GM23338 (cell line): ENCODE measurements at regions not wholly inside any gene's neighbourhood (a gene's known extent, or its start where the extent isn't known, plus 50 kb on each side); places are given as distances from the start of the nearest gene placed in this dataset.

Experiments
- ATAC-seq: fragments of 200-7000 bp; cut with Tn5 transposase; 3 replicates; pipeline ENCODE4 v1.9.1; 2020
- DNase-seq: peaks from one replicate; pipeline ENCODE4 v3.0.0-alpha.2; 2015; ENCODE audit warnings: low spot score
- H2AFZ ChIP-seq: fragments of 200-600 bp; sonication (generic); 2 replicates; pipeline ENCODE4 v1.8.0; 2016; ENCODE audit warnings: antibody characterized with exemption, mild to moderate bottlenecking, moderate library complexity
- H3F3A ChIP-seq: fragments of 200-600 bp; sonication (generic); replicated peaks from 2 replicates; pipeline ENCODE4 v1.8.0; 2017; ENCODE audit warnings: antibody characterized with exemption, mixed run types, low read depth
- H3K27ac ChIP-seq: fragments of 200-600 bp; sonication (generic); 2 replicates; pipeline ENCODE4 v1.6.1; 2016; ENCODE audit warnings: low read depth
- H3K27me3 ChIP-seq: fragments of 200-600 bp; sonication (generic); 2 replicates; pipeline ENCODE4 v1.8.0; 2016; ENCODE audit warnings: mild to moderate bottlenecking, mixed run types, moderate library complexity; ENCODE audit not compliant: insufficient read depth
- H3K36me3 ChIP-seq: fragments of 200-600 bp; sonication (generic); 2 replicates; pipeline ENCODE4 v1.8.0; 2016; ENCODE audit warnings: mild to moderate bottlenecking; ENCODE audit not compliant: insufficient read depth
- H3K4me1 ChIP-seq: fragments of 200-600 bp; sonication (generic); 2 replicates; pipeline ENCODE4 v1.8.0; 2016; ENCODE audit warnings: mild to moderate bottlenecking, moderate library complexity; ENCODE audit not compliant: insufficient read depth
- H3K4me2 ChIP-seq: fragments of 200-600 bp; sonication (generic); 2 replicates; pipeline ENCODE4 v1.7.1; 2017; ENCODE audit warnings: mixed run types
- H3K4me3 ChIP-seq: fragments of 200-600 bp; sonication (generic); 2 replicates; pipeline ENCODE4 v1.6.1; 2016; ENCODE audit warnings: mixed run types
- H3K79me2 ChIP-seq: fragments of 200-600 bp; sonication (generic); replicated peaks from 2 replicates; pipeline ENCODE4 v1.8.0; 2017; ENCODE audit warnings: mild to moderate bottlenecking; ENCODE audit not compliant: insufficient read depth
- H3K9me2 ChIP-seq: fragments of 200-600 bp; sonication (generic); 2 replicates; pipeline ENCODE4 v1.8.0; 2017; ENCODE audit not compliant: insufficient read depth
- H4K20me1 ChIP-seq: fragments of 200-600 bp; sonication (generic); replicated peaks from 2 replicates; pipeline ENCODE4 v1.8.0; 2017; ENCODE audit warnings: mild to moderate bottlenecking; ENCODE audit not compliant: insufficient read depth
- H3K27ac Mint-ChIP-seq: 2 replicates; pipeline ENCODE4 v1.8.0; 2020; ENCODE audit warnings: inconsistent platforms, mild to moderate bottlenecking, moderate library complexity, mixed read lengths
- H3K27me3 Mint-ChIP-seq: 3 replicates; pipeline ENCODE4 v1.8.0; 2022; ENCODE audit warnings: low read depth, mild to moderate bottlenecking, moderate library complexity, mixed read lengths, inconsistent platforms; ENCODE audit not compliant: insufficient read depth, poor library complexity
- H3K36me3 Mint-ChIP-seq: 3 replicates; pipeline ENCODE4 v1.8.0; 2021; ENCODE audit warnings: low read depth, mild to moderate bottlenecking, inconsistent platforms, moderate library complexity, mixed read lengths
- H3K4me1 Mint-ChIP-seq: 3 replicates; pipeline ENCODE4 v1.8.0; 2020; ENCODE audit warnings: mild to moderate bottlenecking, inconsistent platforms, mixed read lengths
- H3K4me3 Mint-ChIP-seq: 3 replicates; pipeline ENCODE4 v1.8.0; 2021; ENCODE audit warnings: moderate library complexity, mild to moderate bottlenecking, inconsistent platforms, mixed read lengths
- H3K9me3 Mint-ChIP-seq: 3 replicates; pipeline ENCODE4 v1.8.0; 2020; ENCODE audit warnings: moderate library complexity, mild to moderate bottlenecking, inconsistent platforms, mixed read lengths
- CREB1 ChIP-seq: fragments of 250-450 bp; sonication (Bioruptor Pico); IDR thresholded peaks from 2 replicates; pipeline ENCODE4 v1.5.0; 2020; ENCODE audit warnings: low read depth, mild to moderate bottlenecking, moderate library complexity
- CTCF ChIP-seq, 2 experiments: fragments of 200-600 bp in 1 of 2; sonication (generic) in 1 of 2; conservative IDR thresholded peaks; 2 replicates each; pipeline versions ENCODE4 v1.5.1 to v1.6.1; 2016 to 2017; ENCODE audit warnings: antibody characterized with exemption in 2 of 2, low read depth in 2 of 2, mild to moderate bottlenecking in 2 of 2, moderate library complexity in 1 of 2
- EZH2 ChIP-seq: fragments of 200-600 bp; sonication (generic); IDR thresholded peaks from one replicate; pipeline ENCODE4 v1.8.0; 2017; ENCODE audit warnings: antibody characterized with exemption, mild to moderate bottlenecking, low read depth; ENCODE audit not compliant: unreplicated experiment
- EZH2phosphoT487 ChIP-seq: fragments of 200-600 bp; sonication (generic); IDR thresholded peaks from one replicate; pipeline ENCODE4 v1.8.1; 2018; ENCODE audit warnings: antibody characterized with exemption; ENCODE audit not compliant: unreplicated experiment
- JUNB ChIP-seq: IDR thresholded peaks from one replicate; pipeline ENCODE4 v1.6.1; 2016; ENCODE audit warnings: antibody characterized with exemption; ENCODE audit not compliant: unreplicated experiment
- NANOG ChIP-seq: IDR thresholded peaks from 2 replicates; pipeline ENCODE4 v1.6.1; 2016; ENCODE audit warnings: antibody characterized with exemption, borderline replicate concordance
- REST ChIP-seq: IDR thresholded peaks from one replicate; pipeline ENCODE4 v1.6.1; 2018; ENCODE audit warnings: antibody characterized with exemption; ENCODE audit not compliant: unreplicated experiment
- ZNF331 ChIP-seq: fragments of 250-450 bp; sonication (Bioruptor Pico); IDR thresholded peaks from 2 replicates; pipeline ENCODE4 v1.5.0; 2020; ENCODE audit warnings: low read depth, mild to moderate bottlenecking, moderate library complexity
- ZNF462 ChIP-seq: fragments of 250-450 bp; sonication (Bioruptor Pico); IDR thresholded peaks from 2 replicates; pipeline ENCODE4 v1.5.0; 2020; ENCODE audit warnings: mild to moderate bottlenecking, moderate library complexity

GRCh38 chr2:129744649-129745048, 234.8 kb upstream of the RAB6C start:
- Histone ChIP-seq H3F3A (no peaks in the 10 kb centered on the region), H2AFZ (peak overlapping the region; percentile 69), H3K4me2 (no peak overlapping the region), H4K20me1 (no peaks in the 10 kb centered on the region), H3K27me3 (no peaks in the 10 kb centered on the region), H3K9me2 (no peaks in the 10 kb centered on the region), H3K4me3 (no peak overlapping the region), H3K27ac (no peak overlapping the region), H3K4me1 (no peaks in the 10 kb centered on the region), H3K79me2 (no peaks in the 10 kb centered on the region), H3K36me3 (no peaks in the 10 kb centered on the region)
- Mint-ChIP-seq H3K4me3 (no peak overlapping the region), H3K36me3 (no peaks in the 10 kb centered on the region; the same call in 2 of the 3 replicates), H3K4me1 (peaks cover 8% of the 10 kb centered on the region; the same call in 1 of the 3 replicates), H3K9me3 (no peaks in the 10 kb centered on the region; the same call in 2 of the 3 replicates), H3K27ac (no peak overlapping the region), H3K27me3 (peaks cover 8% of the 10 kb centered on the region)
- ATAC-seq: peak; percentile 77
- peak; percentile 41 for DNase-seq
- no peak for TF ChIP-seq REST
- peak in 1 of 2 experiments; percentile 55; a peak in 2 of 4 replicates for TF ChIP-seq CTCF (conservative IDR thresholded peaks at IDR 0.05; ENCODE audit: low read depth in 2 of 2)

GRCh38 chr2:129747500-129748125, 231.9 kb upstream of the RAB6C start:
- Histone ChIP-seq H4K20me1 (no peaks in the 10 kb centered on the region), H3F3A (no peaks in the 10 kb centered on the region), H3K9me2 (no peaks in the 10 kb centered on the region), H3K4me1 (no peaks in the 10 kb centered on the region), H3K79me2 (no peaks in the 10 kb centered on the region), H3K36me3 (no peaks in the 10 kb centered on the region), H3K27ac (no peak overlapping the region), H2AFZ (0 out of 2 replicates have a peak overlapping the region, but pooled peaks have one; percentile 18), H3K27me3 (no peaks in the 10 kb centered on the region), H3K4me3 (no peak overlapping the region), H3K4me2 (no peak overlapping the region)
- Mint-ChIP-seq H3K36me3 (no peaks in the 10 kb centered on the region; the same call in 2 of the 3 replicates), H3K4me3 (no peak overlapping the region), H3K27me3 (no peaks in the 10 kb centered on the region), H3K9me3 (no peaks in the 10 kb centered on the region), H3K27ac (no peak overlapping the region), H3K4me1 (peaks cover 8% of the 10 kb centered on the region; the same call in 1 of the 3 replicates)
- ATAC-seq: no peak
- no peak for DNase-seq
- no peak for TF ChIP-seq EZH2
- no peak for TF ChIP-seq JUNB
- TF ChIP-seq EZH2phosphoT487: no peak
- no peak for TF ChIP-seq ZNF331 (CRISPR knock-in tag)
- no peak for TF ChIP-seq NANOG
- TF ChIP-seq CREB1 (CRISPR knock-in tag): no peak
- no peak for TF ChIP-seq ZNF462 (CRISPR knock-in tag)
